ENCODE measurements at regions not wholly inside any gene's neighbourhood (a gene's known extent, or its start where the extent isn't known, plus 50 kb on each side); places are given as distances from the start of the nearest gene placed in this dataset.
"Not testable (repeated sequence)": the region's sequence is repeated elsewhere in the genome, so short reads cannot be mapped to it uniquely, and the experiment has no call there.

DNA sequence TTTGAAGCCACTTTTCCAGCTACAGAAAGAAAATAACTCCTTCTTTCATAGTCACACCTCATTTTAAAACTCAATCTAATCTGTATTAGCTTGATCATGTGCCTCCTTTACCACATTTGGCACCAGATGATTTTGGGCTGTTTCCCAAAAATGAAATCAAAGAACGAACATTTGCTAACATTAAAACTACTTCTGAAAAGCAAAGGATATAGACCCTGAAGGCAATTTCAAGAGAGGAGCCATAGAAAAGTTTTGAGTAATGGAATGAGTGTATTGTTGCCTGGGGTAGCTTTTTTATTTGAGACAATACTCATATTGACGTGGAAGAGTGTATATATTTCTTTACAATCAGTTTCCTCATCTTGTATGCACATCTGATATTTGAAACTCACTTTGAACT, 152.8 kb upstream of the TBL1XR1 start:
- no peak overlapping the region for H3K4me3 ChIP-seq (ENCODE audit: low read depth, low read length)
- no peak for DNase-seq (ENCODE audit: low read depth)
- TF ChIP-seq, protein P1, sequence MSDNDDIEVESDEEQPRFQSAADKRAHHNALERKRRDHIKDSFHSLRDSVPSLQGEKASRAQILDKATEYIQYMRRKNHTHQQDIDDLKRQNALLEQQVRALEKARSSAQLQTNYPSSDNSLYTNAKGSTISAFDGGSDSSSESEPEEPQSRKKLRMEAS (IDR thresholded peaks at IDR 0.05; ENCODE audit: low read depth, low read length), result no peak
- no peak for TF ChIP-seq POLR2A (IDR thresholded peaks at IDR 0.05; ENCODE audit: extremely low read depth, insufficient read length)
- TF ChIP-seq, protein P2, sequence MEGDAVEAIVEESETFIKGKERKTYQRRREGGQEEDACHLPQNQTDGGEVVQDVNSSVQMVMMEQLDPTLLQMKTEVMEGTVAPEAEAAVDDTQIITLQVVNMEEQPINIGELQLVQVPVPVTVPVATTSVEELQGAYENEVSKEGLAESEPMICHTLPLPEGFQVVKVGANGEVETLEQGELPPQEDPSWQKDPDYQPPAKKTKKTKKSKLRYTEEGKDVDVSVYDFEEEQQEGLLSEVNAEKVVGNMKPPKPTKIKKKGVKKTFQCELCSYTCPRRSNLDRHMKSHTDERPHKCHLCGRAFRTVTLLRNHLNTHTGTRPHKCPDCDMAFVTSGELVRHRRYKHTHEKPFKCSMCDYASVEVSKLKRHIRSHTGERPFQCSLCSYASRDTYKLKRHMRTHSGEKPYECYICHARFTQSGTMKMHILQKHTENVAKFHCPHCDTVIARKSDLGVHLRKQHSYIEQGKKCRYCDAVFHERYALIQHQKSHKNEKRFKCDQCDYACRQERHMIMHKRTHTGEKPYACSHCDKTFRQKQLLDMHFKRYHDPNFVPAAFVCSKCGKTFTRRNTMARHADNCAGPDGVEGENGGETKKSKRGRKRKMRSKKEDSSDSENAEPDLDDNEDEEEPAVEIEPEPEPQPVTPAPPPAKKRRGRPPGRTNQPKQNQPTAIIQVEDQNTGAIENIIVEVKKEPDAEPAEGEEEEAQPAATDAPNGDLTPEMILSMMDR (IDR thresholded peaks at IDR 0.05; ENCODE audit: low read depth, low read length), result no peak
- TF ChIP-seq MYC (IDR thresholded peaks at IDR 0.05; ENCODE audit: low read depth, low read length), result no peak

GRCh38 chr3:177351206-177351605, 153.9 kb upstream of the TBL1XR1 start:
- TF ChIP-seq MYC (IDR thresholded peaks at IDR 0.05; ENCODE audit: low read depth, low read length) (no peak), POLR2A (IDR thresholded peaks at IDR 0.05; ENCODE audit: extremely low read depth, insufficient read length) (no peak)
- TF ChIP-seq, protein P2 (IDR thresholded peaks at IDR 0.05; ENCODE audit: low read depth, low read length), result no peak
- TF ChIP-seq, protein P1 (IDR thresholded peaks at IDR 0.05; ENCODE audit: low read depth, low read length), result no peak
- no peak overlapping the region for H3K4me3 ChIP-seq (ENCODE audit: low read depth, low read length)

DNA sequence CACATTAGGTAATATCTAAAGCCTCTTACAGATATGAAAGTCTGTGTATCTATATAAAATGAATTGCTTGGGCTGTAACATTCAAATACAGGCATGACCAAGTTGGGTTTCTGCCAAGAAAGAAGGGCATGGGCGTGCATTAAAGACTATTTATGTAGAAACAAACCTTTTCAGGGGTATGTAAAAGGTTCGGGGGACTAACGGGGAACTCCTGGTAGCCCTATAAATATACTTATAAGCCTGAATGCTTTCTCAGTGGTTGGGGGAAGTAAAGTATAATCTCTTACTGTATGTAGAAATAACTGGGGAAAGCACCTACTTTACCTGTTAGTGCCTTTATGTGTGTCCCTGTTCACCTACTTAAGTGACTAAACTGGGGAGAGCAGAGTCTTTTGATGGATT, 154.5 kb upstream of the TBL1XR1 start:
- no peak for TF ChIP-seq POLR2A (IDR thresholded peaks at IDR 0.05; ENCODE audit: extremely low read depth, insufficient read length)
- no peak for DNase-seq (ENCODE audit: low read depth)
- no peak overlapping the region for H3K4me3 ChIP-seq (ENCODE audit: low read depth, low read length)

More at GRCh38 chr3:177351206-177351605, 153.9 kb upstream of the TBL1XR1 start:
- no peak for DNase-seq (ENCODE audit: low read depth)

DNA sequence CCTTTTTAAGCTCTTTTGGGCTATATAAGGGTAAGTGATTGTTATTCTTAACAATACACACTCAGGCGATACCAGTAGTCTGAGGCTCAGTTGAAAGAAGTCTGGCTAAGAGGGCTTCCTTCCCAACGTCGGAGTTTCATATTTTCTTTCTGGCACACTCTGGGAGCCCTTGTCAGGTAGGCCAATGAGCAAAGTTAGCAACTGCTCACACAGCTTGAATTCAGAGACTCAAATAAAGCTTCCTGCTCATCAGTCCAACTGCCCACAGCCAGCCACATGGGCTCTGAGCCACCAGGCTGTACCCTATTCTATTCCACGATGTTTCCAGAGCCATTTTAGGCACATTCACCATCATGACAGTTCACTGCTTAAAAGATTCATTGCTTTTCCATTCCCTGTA, 155.1 kb upstream of the TBL1XR1 start:
- H3K4me3 ChIP-seq (ENCODE audit: low read depth, low read length), result no peak overlapping the region
- DNase-seq (ENCODE audit: low read depth), result no peak

DNA sequence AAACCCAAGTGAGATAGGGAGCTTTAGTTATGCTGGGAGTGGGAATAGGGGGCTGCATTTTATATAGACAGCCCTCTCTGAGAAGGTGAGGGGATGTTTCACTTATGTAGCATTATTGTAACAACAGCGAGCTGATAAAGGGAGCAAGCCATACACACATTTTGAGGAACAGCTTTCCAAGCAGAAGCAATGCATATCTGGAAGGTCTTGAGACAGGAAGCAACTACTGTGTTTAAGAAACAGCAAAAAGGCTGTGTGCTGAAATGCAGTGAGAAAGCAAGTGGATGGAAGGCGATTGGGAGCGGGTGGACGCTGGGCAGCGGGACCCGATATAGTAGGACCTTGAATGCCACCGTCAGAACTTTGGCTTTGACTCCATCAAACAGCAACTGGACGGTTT, 155.9 kb upstream of the TBL1XR1 start:
- DNase-seq (ENCODE audit: low read depth), result no peak
- TF ChIP-seq MYC (IDR thresholded peaks at IDR 0.05; ENCODE audit: low read depth, low read length), result no peak
- TF ChIP-seq, protein P1 (IDR thresholded peaks at IDR 0.05; ENCODE audit: low read depth, low read length), result no peak
- TF ChIP-seq, protein P2 (IDR thresholded peaks at IDR 0.05; ENCODE audit: low read depth, low read length), result no peak
- no peak for TF ChIP-seq POLR2A (IDR thresholded peaks at IDR 0.05; ENCODE audit: extremely low read depth, insufficient read length)
- H3K4me3 ChIP-seq (ENCODE audit: low read depth, low read length), result no peak overlapping the region

More for the DNA sequence above, 155.1 kb upstream of the TBL1XR1 start:
- TF ChIP-seq MYC (IDR thresholded peaks at IDR 0.05; ENCODE audit: low read depth, low read length), result no peak
- TF ChIP-seq, protein P1 (IDR thresholded peaks at IDR 0.05; ENCODE audit: low read depth, low read length), result no peak
- TF ChIP-seq, protein P2 (IDR thresholded peaks at IDR 0.05; ENCODE audit: low read depth, low read length), result no peak
- no peak for TF ChIP-seq POLR2A (IDR thresholded peaks at IDR 0.05; ENCODE audit: extremely low read depth, insufficient read length)

DNA sequence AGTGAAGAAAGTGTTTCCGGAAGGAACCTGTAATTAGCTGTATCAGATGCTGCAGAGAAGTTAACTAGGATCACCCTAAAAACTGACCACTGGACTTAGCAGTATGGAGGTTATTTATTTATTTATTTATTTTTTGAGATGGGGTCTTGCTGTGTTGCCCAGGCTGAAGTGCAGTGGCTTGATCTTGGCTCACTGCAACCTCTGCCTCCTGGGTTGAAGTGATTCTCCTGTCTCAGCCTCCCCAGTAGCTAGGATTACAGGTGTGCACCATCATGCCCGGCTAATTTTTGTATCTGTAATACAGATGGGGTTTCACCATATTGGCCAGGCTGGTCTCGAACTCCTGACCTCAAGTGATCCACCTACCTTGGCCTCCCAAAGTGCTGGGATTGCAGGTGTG, 156.6 kb upstream of the TBL1XR1 start:
- DNase-seq (ENCODE audit: low read depth); H3K4me3 ChIP-seq (ENCODE audit: low read depth, low read length): not testable (repeated sequence)

DNA sequence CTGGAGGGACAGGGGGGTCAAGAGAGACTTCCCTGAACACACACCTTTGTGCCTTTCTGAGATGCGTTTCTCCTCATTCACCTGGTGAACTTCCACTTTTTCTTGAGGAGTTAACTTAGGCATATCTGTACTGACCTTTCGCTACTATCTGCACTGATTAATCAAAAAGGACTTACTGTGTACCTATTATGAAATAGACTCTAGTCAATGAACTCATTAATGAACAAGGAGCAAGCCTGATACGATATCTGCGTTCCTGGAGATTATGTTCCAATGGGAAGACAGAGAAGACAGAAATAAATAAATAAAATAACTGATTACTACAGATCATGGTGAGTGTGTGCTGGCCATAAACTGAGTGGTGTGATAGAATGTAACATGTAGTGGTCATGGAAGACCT, 157.2 kb upstream of the TBL1XR1 start:
- no peak overlapping the region for H3K4me3 ChIP-seq (ENCODE audit: low read depth, low read length)
- no peak for TF ChIP-seq MYC (IDR thresholded peaks at IDR 0.05; ENCODE audit: low read depth, low read length)
- TF ChIP-seq, protein P2 (IDR thresholded peaks at IDR 0.05; ENCODE audit: low read depth, low read length), result no peak
- no peak for DNase-seq (ENCODE audit: low read depth)
